SKM-1 treated with dmso at 0.1 percent for 144 hours (cell line): ENCODE measurements at regions not wholly inside any gene's neighbourhood (a gene's known extent, or its start where the extent isn't known, plus 50 kb on each side); places are given as distances from the start of the nearest gene placed in this dataset.
"Not testable (repeated sequence)": the region's sequence is repeated elsewhere in the genome, so short reads cannot be mapped to it uniquely, and the experiment has no call there.

Source experiments
- DNase-seq: peaks from one replicate; lab custom pipeline; 2025; ENCODE audit not compliant: unreplicated experiment; lab: John Stamatoyannopoulos, UW

DNA sequence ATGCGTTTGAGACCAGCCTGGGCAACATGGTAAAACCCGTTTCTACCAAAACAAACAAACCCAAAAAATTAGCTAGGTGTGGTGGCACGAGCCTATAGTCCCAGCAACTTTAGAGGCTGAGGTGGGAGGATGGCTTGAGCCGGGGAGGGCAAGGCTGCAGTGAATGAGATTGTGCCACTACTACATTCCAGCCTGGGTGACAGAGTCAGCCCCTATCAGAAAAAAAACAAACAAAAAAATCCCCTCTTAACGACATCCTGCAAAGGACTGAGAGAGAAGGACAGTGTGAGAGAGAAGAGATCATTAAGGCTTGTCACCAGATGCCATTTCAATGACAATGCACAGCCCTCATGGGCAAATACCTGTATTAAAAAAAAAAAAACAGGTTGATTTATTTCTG, 266.7 kb upstream of the ATP10A start:
- DNase-seq, result no peak

DNA sequence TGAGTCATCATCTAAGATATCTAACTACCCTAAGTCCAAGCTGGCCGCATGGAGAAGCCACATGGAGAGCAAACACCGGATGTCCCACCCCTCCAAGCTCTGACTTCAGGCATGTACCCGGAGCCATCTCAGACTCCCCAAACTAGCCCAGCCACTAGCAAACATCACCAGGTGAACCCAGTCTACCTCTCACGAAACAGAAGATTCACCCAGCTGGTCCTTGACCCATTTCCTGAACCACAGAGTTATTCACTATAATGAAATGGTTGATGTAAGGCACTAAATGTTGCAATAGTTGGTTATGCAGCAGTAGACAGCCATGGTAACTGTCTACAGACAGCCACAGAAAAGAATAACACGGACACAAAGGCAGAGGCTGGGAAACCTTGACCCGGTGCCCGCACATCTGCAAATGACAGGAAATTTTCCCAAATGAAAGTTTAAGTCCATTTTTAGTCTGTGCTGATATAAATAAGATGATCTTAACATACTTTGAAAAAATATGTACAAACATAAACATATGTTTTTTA, 265.5 kb upstream of the ATP10A start:
- DNase-seq, result no peak

DNA sequence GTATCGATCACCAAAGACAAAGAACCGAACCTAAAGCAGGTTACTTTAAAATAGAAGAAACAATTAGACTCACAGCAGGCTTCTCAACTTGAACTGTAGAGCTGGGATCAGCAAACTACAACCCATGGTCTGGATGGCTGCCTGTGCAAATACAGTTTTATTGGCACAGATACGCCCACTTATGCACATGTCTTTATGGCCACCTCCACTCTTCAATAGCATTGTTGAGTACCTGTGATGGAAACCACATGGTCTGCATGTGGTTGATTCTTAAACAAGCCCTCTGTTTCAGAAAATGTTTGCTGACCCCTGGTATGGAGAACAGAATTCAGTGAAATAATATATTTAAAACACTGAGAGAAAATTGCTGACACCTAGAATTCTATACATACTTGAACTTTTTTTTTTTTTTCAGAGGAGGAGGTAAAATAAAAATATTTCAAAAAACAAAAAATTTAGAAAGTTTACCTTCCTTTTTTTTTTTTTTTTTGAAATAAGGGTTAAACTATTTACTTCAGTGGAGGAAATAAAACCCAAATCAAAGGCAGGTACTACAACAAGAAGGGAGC, 263.8 kb upstream of the ATP10A start:
- DNase-seq, result no peak

DNA sequence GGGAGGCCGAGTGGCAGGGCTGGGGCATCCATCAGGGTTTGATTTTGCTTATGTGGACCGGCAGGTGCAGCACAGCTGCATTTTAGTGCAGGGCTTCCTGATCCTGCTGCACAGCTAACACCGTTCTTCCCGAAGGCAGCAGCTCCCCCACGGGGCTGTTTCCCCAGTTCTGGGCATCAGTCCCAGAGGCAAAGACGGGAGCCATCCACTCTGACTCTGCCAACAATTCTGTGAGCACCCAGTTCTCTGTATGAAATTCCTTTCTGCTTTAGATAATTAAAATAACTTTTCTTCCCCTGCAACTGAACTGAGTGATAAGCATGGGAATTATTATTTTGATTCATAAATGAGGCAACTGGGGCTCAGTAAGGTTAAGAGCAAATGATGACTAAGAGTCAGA, 262.9 kb upstream of the ATP10A start:
- no peak for DNase-seq

DNA sequence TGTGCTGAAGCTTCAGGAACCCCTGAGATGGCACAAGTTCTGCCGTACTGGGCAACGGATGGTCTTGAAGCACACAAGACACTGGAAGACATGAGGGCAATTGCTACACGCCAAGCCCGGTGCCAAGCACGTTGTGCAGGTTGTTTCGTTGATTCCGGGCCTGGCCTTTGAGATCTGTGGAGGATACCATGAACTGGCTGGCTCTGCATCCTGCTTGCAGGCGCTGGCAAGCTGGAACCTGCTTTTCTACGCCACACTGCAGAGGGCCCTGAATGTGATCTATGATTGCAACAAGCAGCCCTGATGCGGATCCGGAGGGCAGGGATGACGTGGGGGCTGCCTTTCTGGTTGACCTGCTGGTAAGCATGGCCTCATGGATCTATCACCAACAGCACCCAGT, 262.5 kb upstream of the ATP10A start:
- DNase-seq, result no peak

DNA sequence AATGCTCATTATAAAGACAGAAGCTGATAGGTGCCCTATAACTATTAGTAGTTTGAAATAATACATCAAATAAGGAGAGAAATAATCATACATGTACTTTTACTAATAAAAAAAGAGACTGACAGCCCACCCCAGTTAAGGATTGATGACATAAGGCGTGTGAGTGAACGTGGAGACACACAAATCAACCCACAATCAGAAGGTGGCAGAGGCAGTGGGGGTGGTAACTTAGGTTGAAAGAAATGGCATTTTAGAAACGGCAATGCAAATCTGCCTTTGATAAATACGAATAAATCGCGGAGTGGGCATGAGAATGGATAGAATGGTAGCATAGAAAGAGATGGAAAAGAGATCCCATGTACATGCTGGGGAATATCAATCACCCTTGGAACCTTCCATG, 256.2 kb upstream of the ATP10A start:
- DNase-seq, result no peak

DNA sequence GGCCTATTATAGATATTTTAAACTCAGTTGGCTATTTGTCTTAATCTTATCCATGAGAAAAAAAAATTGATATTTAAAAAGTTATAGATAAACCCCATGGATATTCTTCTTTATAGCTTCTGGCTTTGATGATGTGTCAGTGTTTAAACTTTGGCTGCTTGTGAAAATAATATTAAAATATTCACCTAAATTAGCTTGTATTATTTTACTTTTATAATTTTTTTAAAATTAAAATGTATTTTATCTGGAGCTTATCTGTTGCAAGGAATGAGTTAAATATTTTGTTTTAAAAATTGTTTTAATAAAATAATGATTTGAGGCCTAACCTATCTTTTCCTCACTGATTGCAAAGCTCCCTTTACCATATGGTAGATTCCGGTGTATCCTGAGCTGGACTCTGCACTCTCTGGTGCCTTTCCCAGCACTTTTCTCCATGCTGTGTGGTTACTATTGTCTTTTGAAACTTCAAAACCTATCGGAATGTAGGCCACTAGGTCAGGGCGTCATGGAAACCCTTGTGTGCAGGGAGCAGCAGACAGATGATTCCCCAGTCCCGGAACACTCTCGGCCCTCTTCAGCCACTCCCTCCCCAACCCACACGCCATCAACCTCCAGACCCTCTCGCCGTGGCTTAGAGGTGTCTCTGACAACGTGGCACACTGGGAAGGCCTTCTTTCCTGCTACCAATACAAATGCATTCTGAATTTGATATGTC, 252.3 kb upstream of the ATP10A start:
- DNase-seq, result no peak

DNA sequence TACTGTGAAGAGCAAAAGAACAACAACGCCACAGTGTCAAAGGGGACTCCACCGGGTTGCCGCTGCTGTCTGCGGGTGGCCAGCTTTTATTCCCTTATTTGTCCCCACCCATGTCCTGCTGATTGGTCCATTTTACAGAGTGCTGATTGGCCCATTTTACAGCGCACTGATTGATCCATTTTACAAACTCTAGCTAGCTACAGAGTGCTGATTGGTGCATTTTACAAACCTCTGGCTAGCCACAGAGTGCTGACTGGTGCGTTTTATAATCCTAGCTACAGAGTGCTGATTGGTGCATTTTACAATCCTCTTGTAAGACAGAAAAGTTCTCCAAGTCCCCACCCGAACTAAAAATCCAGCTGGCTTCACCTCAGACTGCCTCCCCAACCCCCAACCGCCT, 251.0 kb upstream of the ATP10A start:
- not testable (repeated sequence) for DNase-seq

DNA sequence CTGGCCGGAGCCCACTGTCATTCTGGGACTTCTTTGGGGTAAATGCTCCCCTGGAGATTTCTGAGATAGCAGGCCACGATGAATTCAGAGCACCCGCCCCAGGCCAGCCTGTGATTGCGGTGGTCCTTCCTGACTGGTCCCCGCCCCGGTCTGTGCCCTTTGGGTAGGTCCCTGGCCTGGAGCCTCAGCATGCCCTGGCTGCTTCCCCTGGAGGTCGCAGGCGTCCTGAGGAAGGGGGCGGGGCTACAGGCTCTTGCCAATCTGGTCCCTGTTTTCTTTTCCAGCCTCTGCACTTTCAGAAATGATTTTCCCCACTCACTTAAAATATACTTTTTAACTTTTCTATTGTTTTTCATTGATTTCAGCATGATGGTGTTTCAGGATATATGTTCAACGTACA, 250.2 kb upstream of the ATP10A start:
- no peak for DNase-seq

DNA sequence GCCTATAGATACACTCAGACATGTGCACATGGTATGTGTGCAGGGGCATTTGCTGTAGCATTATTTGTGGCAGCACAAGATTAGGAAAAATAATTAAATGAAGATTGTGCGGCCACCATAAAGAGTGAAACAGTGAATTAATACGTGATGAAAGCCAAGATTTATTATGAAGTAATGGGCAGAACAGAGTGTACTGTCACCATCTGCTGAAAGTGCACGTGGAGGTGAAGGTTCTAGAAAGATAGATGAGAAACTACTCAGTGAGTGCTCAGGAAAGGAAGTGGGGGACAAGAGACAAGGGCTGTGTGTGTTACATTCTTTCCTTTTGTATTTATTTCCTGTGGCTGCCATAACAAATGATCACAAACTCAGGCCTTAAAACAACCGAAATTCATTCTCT, 246.1 kb upstream of the ATP10A start:
- no peak for DNase-seq

DNA sequence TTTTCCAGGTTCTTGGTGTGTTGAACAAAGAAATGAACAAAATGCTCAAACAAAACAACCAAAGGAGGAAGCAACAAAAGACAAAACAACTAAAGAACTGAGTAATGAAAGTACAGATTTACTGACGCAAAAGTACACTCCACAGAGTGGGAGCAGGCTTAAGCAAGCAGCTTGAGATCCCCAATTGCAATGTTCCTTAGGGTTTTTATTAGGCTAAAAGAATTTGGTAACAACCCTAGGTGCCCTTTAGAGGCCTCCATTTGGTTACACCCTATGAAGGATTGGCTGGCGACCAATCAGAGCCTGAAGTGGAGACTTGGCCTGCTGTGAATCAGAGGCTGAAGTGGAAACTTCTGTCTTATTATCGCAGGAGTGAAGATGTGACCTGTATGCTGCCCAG, 243.4 kb upstream of the ATP10A start:
- no peak for DNase-seq

DNA sequence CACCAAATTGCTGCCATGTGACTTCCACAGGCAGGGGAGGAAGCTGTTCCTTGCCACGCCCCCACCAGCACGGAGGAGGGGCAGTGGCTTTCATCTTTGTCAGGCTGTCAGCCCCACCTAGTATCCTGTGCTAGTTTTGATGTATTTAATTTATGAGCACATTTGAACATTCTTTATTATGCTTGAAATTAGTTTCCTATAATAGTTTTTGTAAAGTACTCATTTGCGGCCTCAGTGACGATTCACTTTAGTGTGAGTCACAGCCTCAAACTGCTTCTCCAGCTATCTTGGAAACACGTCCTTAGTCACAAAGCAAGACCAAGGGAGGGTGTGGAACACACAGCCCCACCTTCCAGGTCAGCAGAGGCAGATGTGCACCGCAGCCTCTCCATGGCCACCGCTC, 239.9 kb upstream of the ATP10A start:
- DNase-seq, result no peak

DNA sequence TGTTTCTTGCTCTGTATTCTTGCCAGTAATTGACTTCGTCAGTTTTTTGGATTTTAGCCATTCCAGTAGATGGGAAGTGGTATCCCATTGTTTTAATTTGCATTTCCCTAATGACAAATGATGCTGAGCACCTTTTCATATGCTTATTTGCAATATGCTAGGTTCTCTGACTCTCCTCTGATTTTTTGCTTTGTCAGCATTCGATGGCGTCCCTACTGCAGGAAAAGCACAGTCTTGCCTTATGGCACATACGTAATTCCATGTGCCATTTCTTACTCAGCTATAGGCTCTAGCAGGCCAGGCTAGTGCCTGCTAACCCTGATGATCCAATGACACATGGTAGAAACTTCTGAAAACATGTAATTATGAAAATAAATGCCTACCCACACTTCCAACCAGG, 239.2 kb upstream of the ATP10A start:
- DNase-seq, result no peak

DNA sequence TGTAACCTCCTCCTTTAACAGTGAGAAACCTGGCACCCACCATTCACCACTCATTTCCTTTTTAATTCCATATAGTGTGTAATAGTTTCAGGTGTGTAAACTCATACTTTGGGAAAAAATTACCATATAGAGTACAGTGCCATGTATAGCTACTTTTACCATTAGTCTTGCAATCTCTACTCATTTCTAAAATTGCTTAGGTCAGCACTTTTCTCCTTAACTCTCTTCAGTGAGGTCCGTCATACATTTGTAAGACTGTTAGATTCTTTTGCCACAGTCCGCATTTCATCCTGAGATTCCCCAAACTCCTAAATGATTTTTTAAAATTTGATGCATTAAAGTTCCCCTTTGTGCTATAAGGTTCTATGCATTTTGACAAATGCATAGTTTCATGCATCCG, 238.3 kb upstream of the ATP10A start:
- DNase-seq, result no peak

DNA sequence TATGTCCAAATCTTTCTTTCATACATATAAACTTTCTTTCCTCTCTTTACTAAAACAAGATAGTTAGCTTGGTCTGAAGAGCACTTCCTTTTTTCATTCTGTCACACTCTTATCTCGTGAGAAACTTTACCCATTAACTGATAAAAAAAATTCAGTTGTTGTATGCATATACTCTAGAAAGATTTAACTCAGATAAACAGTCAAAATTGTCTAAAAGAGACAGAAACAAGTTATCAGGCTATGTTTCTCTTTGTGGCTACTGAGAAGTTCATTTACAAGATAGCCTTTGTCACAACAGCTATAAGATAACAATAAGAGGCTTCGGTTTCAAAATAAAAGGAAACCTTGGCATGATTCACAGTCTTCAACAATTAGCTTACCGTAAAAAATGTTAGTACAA, 235.7 kb upstream of the ATP10A start:
- DNase-seq, result no peak

DNA sequence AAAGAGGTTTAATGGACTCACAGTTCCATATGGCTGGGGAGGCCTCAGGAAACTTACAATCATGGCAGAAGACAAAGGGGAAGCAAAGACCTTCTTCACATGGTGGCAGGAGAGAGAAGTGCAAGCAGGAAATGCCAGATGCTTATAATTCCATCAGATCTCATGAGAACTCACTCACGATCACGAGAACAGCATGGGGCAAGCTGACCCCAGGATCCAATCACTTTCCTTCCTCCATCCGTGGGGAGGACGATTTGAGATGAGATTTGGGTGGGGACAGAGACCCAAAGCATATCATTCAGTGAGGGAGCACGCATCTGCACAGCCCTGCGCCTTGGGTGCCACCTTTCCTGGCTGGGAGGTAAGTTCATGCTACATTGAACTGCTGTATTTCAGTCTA, 234.1 kb upstream of the ATP10A start:
- DNase-seq, result no peak

DNA sequence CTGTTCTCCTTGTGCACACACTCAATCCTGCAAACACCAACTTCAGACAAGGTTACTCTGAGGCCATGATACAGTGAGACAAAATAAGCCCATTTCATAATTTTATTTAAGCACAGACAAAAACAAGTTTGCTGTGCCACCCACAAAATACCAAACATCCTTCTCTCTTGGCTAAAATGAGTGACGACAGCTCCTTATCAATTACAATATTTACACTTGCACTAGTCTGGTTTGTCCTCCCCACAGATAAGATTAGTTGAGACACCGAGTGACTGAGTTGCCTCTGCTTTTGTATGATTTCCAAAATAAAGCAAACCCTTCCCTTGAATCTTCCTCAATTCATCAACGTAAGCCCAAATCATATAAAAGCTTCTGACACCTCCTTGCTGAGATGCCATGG, 233.5 kb upstream of the ATP10A start:
- no peak for DNase-seq

DNA sequence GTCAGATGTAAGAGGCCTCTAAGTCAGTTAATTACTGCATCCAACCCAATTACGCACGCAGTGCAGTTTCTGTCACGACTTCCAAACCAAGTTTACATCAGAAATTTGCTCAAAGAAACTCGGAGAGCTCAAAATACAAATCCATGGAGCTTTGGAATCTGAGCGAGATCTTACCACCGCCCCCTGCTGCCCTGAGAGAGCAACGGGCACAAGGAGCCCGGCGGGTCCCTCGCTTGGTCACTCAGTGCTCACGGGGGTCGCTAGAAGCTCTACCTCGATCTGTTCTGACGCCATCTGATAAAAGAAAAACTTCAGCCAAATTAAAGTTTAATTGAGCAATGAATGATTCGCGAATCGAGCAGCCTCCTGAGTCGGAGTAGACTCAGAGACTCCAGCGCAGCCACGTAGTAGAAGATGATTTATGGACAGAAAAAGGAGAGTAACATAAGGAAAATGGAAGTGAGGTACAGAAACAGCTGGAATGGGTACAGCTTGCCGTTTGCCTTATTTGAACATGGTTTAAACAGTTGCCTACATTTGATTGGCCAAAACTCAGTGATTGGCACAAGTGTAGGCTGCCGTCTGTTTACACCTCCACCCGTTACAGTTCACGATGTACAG, 232.7 kb upstream of the ATP10A start:
- no peak for DNase-seq

DNA sequence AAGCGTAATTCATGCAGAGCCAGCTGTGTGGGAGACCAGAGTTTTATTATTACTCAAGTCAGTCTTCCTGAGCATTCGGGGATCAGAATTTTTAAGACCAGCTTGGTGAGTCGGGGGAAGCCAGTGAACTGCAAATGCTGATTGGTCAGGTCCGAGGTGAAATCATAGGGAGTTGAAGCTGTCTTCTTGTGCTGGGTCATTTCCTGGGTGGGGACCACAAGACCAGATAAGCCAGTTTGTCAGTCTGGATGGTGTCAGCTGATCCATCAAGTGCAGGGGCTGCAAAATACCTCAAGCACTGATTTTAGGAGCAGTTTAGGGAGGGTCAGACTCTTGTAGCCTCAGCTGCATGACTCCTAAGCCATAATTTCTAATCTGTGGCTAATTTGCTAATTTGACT, 228.1 kb upstream of the ATP10A start:
- no peak for DNase-seq

DNA sequence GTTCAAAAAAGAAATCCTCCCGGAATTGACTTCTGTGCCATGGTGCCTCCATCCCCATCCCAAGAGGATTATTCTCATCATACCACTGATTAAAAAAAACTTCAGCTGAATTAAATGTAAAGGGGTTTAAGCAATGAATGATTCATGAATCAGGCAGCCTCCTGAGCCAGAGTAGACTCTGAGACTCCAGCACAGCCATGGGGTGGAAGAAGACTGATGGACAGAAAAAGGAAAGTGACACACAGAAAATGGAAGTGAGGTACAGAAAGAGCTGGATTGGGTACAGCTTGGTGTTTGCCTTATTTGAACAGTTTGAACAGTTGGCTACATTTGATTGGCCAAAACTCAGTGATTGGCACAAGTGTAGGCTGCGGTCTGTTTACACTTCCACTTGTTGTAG, 224.8 kb upstream of the ATP10A start:
- no peak for DNase-seq

DNA sequence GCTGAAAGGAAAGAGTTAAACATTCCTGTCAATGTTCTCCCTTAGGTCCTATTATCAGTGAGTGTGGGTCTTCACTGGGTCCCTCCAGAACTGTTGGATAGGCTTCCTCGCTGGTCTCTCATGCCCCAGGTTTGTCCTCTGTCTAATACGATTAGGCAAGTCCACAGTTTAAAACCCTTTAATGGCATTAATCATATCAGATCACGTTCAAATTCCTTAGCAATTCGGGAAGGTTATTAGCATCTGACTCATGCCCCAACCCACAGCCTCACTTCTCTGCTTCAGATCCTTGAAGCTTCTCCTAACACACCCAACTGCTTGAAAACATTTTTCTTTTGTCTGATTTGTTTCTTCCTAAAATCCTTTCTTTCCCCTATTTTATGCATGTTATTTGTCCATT, 224.3 kb upstream of the ATP10A start:
- no peak for DNase-seq

DNA sequence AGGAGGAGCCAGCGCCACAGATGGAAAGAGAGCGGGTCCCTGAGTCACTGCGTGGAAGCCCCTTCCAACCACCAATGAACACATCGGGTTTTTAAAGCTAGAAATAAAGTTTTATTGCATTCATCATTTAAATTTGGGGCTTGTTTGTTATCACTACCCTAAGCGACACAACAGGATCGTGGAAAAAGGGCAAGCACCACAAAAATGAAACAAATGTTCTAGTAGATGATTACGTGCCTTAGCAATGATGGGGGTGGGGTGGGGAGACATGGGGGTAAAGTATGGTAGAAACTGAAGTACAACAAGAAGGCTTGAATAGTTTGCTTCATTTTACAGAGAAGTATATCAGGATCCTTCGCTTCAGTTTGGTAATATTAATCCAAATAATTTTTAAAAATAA, 221.6 kb upstream of the ATP10A start:
- DNase-seq, result no peak

DNA sequence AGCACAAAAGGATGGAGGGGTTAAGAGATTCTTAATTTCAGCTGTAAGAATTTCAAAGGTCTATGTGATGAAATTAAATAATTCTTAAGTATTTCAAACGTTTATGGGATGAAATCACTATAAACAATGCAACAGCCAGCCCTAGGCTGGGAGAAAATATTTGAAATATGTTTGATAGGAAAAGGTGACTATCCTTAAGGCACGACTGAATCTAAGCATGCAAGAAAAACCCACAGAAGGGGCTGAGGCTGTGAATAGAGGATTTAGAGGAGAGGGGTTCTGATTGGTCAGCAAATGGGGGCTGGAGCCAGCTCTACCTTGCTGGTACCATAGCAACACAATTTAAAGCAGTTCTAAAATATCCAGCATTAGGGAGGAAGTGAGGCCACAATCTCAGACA, 220.8 kb upstream of the ATP10A start:
- DNase-seq, result no peak
